HL-60 (cell line): ENCODE measurements at regions not wholly inside any gene's neighbourhood (a gene's known extent, or its start where the extent isn't known, plus 50 kb on each side); places are given as distances from the start of the nearest gene placed in this dataset.

Experiments
- DNase-seq, 2 experiments: peaks; one replicate each; pipeline ENCODE4 v3.0.0-alpha.2; 2010 to 2020; ENCODE audit warnings: low read depth in 1 of 2, low spot score in 1 of 2
- H3K27ac ChIP-seq: fragments of 250-450 bp; sonication (Bioruptor Pico); replicated peaks from 2 replicates; pipeline ENCODE4 v1.5.1; 2020; ENCODE audit warnings: mild to moderate bottlenecking, moderate library complexity
- H3K27me3 ChIP-seq: fragments of 250-450 bp; sonication (Bioruptor Pico); 2 replicates; pipeline ENCODE4 v1.5.1; 2021; ENCODE audit warnings: mild to moderate bottlenecking, moderate library complexity; ENCODE audit not compliant: insufficient read depth, poor library complexity, severe bottlenecking
- H3K4me3 ChIP-seq: replicated peaks from 2 replicates; pipeline ENCODE4 v1.5.1; 2011; ENCODE audit warnings: mild to moderate bottlenecking, control low read depth, low read length; ENCODE audit not compliant: insufficient read depth
- GABPA ChIP-seq: IDR thresholded peaks from 2 replicates; pipeline ENCODE4 v1.6.1; 2012; ENCODE audit warnings: low read depth
- POLR2AphosphoS5 ChIP-seq: IDR thresholded peaks from 2 replicates; pipeline ENCODE4 v1.6.1; 2012; ENCODE audit warnings: low read depth
- SPI1 ChIP-seq: IDR thresholded peaks from 2 replicates; pipeline ENCODE4 v1.6.1; 2012; ENCODE audit warnings: low read depth, mild to moderate bottlenecking, borderline replicate concordance
- TF ChIP-seq, protein P1 (sequence below): IDR thresholded peaks from one replicate; pipeline ENCODE4 v1.5.1; 2011; ENCODE audit warnings: low read length, control low read depth, inconsistent platforms; ENCODE audit not compliant: insufficient read depth
- TF ChIP-seq, protein P2 (sequence below): IDR thresholded peaks from 2 replicates; pipeline ENCODE4 v1.6.1; 2012; ENCODE audit warnings: low read depth; ENCODE audit not compliant: insufficient replicate concordance

DNA sequence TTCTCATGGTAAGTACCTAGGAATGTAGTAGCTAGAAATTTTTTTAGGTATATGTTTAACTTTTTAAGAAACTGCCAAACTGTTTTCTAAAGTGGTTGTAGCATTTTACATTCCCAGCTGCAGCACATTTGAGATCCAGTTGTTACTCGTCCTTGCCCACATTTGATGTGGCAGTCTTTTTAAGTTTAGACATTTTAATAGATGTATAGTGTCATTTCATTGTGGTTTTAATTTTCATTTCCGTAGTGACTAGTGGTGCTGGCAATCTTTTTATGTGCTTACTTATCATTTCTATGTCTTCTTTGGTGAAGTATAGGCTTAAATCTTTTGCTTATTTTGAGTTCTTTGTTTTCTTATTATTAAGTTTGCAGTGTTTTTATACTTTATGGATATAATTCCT, 171.6 kb downstream of the GAS1 start:
- DNase-seq, result no peak
- TF ChIP-seq POLR2AphosphoS5 (no peak), GABPA (no peak), SPI1 (no peak)
- TF ChIP-seq, protein P1, sequence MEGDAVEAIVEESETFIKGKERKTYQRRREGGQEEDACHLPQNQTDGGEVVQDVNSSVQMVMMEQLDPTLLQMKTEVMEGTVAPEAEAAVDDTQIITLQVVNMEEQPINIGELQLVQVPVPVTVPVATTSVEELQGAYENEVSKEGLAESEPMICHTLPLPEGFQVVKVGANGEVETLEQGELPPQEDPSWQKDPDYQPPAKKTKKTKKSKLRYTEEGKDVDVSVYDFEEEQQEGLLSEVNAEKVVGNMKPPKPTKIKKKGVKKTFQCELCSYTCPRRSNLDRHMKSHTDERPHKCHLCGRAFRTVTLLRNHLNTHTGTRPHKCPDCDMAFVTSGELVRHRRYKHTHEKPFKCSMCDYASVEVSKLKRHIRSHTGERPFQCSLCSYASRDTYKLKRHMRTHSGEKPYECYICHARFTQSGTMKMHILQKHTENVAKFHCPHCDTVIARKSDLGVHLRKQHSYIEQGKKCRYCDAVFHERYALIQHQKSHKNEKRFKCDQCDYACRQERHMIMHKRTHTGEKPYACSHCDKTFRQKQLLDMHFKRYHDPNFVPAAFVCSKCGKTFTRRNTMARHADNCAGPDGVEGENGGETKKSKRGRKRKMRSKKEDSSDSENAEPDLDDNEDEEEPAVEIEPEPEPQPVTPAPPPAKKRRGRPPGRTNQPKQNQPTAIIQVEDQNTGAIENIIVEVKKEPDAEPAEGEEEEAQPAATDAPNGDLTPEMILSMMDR, result no peak
- TF ChIP-seq, protein P2, sequence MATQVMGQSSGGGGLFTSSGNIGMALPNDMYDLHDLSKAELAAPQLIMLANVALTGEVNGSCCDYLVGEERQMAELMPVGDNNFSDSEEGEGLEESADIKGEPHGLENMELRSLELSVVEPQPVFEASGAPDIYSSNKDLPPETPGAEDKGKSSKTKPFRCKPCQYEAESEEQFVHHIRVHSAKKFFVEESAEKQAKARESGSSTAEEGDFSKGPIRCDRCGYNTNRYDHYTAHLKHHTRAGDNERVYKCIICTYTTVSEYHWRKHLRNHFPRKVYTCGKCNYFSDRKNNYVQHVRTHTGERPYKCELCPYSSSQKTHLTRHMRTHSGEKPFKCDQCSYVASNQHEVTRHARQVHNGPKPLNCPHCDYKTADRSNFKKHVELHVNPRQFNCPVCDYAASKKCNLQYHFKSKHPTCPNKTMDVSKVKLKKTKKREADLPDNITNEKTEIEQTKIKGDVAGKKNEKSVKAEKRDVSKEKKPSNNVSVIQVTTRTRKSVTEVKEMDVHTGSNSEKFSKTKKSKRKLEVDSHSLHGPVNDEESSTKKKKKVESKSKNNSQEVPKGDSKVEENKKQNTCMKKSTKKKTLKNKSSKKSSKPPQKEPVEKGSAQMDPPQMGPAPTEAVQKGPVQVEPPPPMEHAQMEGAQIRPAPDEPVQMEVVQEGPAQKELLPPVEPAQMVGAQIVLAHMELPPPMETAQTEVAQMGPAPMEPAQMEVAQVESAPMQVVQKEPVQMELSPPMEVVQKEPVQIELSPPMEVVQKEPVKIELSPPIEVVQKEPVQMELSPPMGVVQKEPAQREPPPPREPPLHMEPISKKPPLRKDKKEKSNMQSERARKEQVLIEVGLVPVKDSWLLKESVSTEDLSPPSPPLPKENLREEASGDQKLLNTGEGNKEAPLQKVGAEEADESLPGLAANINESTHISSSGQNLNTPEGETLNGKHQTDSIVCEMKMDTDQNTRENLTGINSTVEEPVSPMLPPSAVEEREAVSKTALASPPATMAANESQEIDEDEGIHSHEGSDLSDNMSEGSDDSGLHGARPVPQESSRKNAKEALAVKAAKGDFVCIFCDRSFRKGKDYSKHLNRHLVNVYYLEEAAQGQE, result no peak
- Histone ChIP-seq H3K4me3 (no peak overlapping the region), H3K27me3 (no peaks in the 10 kb centered on the region), H3K27ac (no peak overlapping the region)

DNA sequence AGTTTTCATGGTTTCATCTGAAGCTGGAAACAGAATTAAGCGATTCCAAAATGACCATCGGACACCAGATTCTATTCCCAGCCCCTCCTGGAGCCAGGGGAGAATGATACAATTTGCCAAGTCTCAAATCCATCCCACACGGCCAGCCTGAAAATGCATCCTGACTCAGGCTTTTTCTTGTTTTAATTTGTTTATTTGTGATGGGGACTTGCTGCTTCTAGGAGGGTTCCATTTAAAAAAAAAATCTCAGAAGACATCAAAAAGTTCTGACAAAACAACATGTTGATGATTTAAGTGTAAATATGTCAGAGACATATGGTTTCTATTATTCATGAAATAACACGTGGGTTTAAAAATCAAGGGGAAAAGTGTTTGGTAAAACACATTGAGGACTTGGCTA, 173.2 kb downstream of the GAS1 start:
- H3K4me3 ChIP-seq, result no peak overlapping the region
- no peak for TF ChIP-seq GABPA
- TF ChIP-seq SPI1, result no peak
- TF ChIP-seq POLR2AphosphoS5, result no peak
- TF ChIP-seq, protein P2, result no peak
- TF ChIP-seq, protein P1, result no peak
- no peaks in the 10 kb centered on the region for H3K27me3 ChIP-seq
- no peak for DNase-seq
- H3K27ac ChIP-seq, result no peak overlapping the region

DNA sequence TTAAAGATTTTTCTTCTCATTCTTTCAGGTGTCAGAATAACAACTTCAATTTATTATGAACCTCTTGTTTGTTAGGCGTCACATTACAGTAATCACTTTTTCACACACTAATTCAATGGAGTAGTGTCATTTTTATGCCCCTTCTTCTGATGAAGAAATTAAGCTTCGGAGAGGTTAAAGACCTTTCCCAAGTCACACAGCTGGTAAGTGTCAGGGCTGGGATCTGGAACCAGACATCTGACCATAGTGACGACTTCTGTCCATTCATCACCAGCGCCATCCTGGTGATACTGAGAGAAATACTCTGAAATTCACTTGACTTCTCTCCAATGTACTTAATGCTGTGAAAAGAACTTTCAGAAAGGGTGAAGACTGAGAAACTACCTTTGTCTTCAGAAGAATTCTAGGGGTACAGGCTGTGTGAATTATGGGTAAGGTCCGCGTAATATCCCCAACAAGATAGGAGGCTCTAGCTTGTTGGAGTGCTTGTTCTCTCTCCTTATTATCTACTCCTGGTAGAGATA, 173.8 kb downstream of the GAS1 start:
- no peak for DNase-seq
- no peak for TF ChIP-seq POLR2AphosphoS5
- TF ChIP-seq SPI1, result no peak
- TF ChIP-seq, protein P2, result no peak
- TF ChIP-seq, protein P1, result no peak
- TF ChIP-seq GABPA, result no peak
- H3K4me3 ChIP-seq, result no peak overlapping the region
- no peak overlapping the region for H3K27ac ChIP-seq
- no peaks in the 10 kb centered on the region for H3K27me3 ChIP-seq
